ENCODE measurements at regions not wholly inside any gene's neighbourhood (a gene's known extent, or its start where the extent isn't known, plus 50 kb on each side); places are given as distances from the start of the nearest gene placed in this dataset.
"Not testable (repeated sequence)": the region's sequence is repeated elsewhere in the genome, so short reads cannot be mapped to it uniquely, and the experiment has no call there.

GRCh38 chr5:120141076-120141475 lies 323.0 kb upstream of the PRR16 start:
- ATAC-seq (no peak), DNase-seq (ENCODE audit: low spot score in 2 of 2) (no peak)
- Mint-ChIP-seq H3K36me3 (no peaks in the 10 kb centered on the region), H3K4me3 (no peak overlapping the region), H3K9me3 (peaks cover 6% of the 10 kb centered on the region), H3K4me1 (no peaks in the 10 kb centered on the region), H3K27ac (no peak overlapping the region)

DNA sequence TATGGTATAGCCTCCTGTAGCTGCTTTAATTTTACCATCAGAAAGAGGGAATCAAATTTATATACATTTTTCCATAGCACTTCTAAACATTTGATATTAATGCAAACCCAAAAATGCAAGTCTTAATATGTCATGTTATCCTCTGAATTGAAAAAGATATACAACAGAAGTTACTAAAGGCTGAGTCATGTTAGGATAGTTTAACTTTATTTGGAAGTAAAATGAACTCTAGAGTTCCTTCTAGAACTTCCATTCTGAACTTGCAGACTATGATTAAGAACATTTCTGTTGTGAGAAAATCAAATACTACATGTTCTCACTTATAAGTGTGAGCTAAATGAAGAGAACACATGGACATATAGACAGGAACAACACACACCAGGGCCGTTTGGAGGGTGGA lies 317.3 kb upstream of the PRR16 start:
- DNase-seq (ENCODE audit: low spot score in 2 of 2) (no peak), ATAC-seq (no peak)
- H3K4me1 Mint-ChIP-seq = no peaks in the 10 kb centered on the region
- H3K9me3 Mint-ChIP-seq = peaks cover 2% of the 10 kb centered on the region
- H3K4me3 Mint-ChIP-seq = no peak overlapping the region
- H3K27ac Mint-ChIP-seq = no peak overlapping the region
- no peaks in the 10 kb centered on the region for H3K36me3 Mint-ChIP-seq

DNA sequence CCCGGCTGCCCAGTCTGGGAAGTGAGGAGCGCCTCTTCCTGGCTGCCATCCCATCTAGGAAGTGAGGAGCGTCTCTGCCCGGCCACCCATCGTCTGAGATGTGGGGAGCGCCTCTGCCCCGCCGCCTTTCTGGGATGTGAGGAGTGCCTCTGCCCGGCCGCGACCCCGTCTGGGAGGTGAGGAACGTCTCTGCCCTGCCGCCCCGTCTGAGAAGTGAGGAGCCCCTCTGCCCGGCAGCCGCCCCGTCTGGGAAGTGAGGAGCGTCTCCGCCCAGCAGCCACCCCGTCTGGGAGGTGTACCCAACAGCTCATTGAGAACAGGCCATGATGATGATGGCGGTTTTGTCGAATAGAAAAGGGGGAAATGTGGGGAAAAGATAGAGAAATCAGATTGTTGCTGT lies 316.2 kb upstream of the PRR16 start:
- H3K9me3 Mint-ChIP-seq; H3K27ac Mint-ChIP-seq; H3K4me3 Mint-ChIP-seq; DNase-seq (ENCODE audit: low spot score in 2 of 2); H3K36me3 Mint-ChIP-seq; H3K4me1 Mint-ChIP-seq; ATAC-seq: not testable (repeated sequence)

DNA sequence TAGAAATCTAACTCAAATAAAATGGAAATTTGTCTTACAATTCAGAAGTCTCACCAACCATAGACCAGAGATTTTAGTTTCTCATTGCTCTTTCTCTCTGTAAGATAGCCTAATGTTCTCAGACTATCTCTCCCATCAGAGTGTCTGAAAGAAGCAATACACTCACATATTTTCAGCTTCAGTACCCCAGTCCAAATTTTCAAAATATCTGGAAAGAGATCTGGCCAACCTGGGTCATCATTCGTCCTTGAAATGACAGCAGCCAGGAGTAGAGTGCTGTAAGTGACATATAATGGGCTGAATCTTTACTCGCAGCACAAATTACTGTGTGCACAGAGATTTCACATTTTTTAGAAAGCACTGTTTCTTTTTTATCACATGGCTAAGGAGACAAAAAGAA lies 313.3 kb upstream of the PRR16 start:
- Mint-ChIP-seq H3K9me3 (peaks cover 4% of the 10 kb centered on the region), H3K27ac (no peak overlapping the region)

DNA sequence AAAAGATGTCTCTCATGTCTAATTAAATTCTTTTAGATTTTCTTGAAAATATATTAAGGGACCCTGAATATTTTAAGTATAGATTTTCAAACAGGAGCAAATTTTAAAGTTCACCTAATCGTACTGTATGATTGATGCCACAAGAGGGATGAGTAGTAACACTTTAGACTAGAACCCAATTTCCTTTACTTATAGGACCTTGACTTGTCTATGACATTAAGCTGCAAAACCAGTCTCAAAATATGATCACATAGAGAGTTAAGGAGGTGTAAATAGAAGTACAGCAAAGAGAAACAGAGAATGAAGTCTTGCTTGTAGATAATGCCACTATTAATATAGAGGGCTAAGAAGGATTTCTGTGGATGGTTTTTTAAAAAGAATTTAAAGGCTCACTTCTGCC lies 312.9 kb upstream of the PRR16 start:
- no peaks in the 10 kb centered on the region for H3K36me3 Mint-ChIP-seq
- no peak for ATAC-seq
- no peak overlapping the region for H3K27ac Mint-ChIP-seq
- peaks cover 4% of the 10 kb centered on the region for H3K9me3 Mint-ChIP-seq
- H3K4me1 Mint-ChIP-seq = no peaks in the 10 kb centered on the region
- DNase-seq (ENCODE audit: low spot score in 2 of 2) = no peak
- no peak overlapping the region for H3K4me3 Mint-ChIP-seq

More for the DNA sequence above, 313.3 kb upstream of the PRR16 start:
- Mint-ChIP-seq H3K4me1 (no peaks in the 10 kb centered on the region), H3K36me3 (no peaks in the 10 kb centered on the region), H3K4me3 (no peak overlapping the region)
- no peak for DNase-seq (ENCODE audit: low spot score in 2 of 2)
- no peak for ATAC-seq

- DNase-seq (ENCODE audit: low spot score in 2 of 2) = no peak
- no peak overlapping the region for H3K27ac Mint-ChIP-seq
- no peak overlapping the region for H3K4me3 Mint-ChIP-seq
- peaks cover 4% of the 10 kb centered on the region for H3K9me3 Mint-ChIP-seq
- H3K36me3 Mint-ChIP-seq = no peaks in the 10 kb centered on the region
- ATAC-seq = no peak
- H3K4me1 Mint-ChIP-seq = no peaks in the 10 kb centered on the region
Measured at GRCh38 chr5:120151825-120152224, 312.3 kb upstream of the PRR16 start.

GRCh38 chr5:120152472-120152871 lies 311.6 kb upstream of the PRR16 start:
- peaks cover 4% of the 10 kb centered on the region for H3K9me3 Mint-ChIP-seq
- DNase-seq (ENCODE audit: low spot score in 2 of 2) = no peak
- no peak for ATAC-seq
- H3K27ac Mint-ChIP-seq = no peak overlapping the region
- no peak overlapping the region for H3K4me3 Mint-ChIP-seq
- H3K4me1 Mint-ChIP-seq = no peaks in the 10 kb centered on the region
- no peaks in the 10 kb centered on the region for H3K36me3 Mint-ChIP-seq

DNA sequence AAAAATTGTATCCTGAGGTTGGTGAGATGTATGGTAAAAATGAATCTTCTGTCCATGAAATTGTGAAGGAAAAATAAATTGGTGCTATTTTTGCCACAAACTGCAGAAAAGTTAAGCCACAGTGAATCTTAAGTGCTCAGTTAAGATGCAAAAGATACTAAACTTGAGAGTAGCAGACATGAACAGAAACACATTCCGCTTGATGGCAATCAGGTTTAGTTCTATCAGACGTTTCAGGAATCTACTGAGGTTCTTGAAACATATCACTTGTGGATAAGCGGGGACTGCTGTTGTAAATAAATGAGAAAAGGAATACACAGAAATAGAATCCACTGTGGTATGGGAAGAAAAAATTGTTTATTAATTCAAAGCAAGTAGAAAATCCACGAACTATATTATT lies 311.2 kb upstream of the PRR16 start:
- Mint-ChIP-seq H3K9me3 (peaks cover 4% of the 10 kb centered on the region), H3K27ac (no peak overlapping the region), H3K36me3 (no peaks in the 10 kb centered on the region), H3K4me3 (no peak overlapping the region), H3K4me1 (no peaks in the 10 kb centered on the region)
- no peak for ATAC-seq
- DNase-seq (ENCODE audit: low spot score in 2 of 2) = no peak

GRCh38 chr5:120153551-120153950 lies 310.5 kb upstream of the PRR16 start:
- Mint-ChIP-seq H3K9me3 (peaks cover 4% of the 10 kb centered on the region), H3K4me1 (no peaks in the 10 kb centered on the region), H3K36me3 (no peaks in the 10 kb centered on the region), H3K4me3 (no peak overlapping the region), H3K27ac (no peak overlapping the region)
- ATAC-seq (no peak), DNase-seq (ENCODE audit: low spot score in 2 of 2) (no peak)

DNA sequence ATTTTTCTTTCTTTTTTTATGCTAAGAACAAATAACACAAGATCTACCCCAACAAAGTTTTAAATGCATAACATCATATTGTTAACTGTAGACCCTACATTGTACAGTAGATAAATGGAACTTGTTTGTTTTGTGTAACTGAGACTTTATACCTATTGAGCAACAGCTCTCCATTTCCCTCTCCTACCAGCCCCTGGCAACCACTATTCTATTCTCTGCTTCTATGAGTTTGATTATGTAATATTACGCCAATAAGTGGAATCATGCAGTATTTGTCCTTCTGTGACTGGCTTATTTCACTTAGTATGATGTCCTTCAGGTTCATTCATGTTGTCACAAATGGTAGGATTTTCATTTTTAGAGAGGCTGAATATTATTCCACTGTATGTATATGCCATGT lies 308.2 kb upstream of the PRR16 start:
- Mint-ChIP-seq H3K4me3 (no peak overlapping the region), H3K27ac (no peak overlapping the region), H3K9me3 (peaks cover 4% of the 10 kb centered on the region), H3K4me1 (no peaks in the 10 kb centered on the region), H3K36me3 (no peaks in the 10 kb centered on the region)
- no peak for ATAC-seq
- no peak for DNase-seq (ENCODE audit: low spot score in 2 of 2)

DNA sequence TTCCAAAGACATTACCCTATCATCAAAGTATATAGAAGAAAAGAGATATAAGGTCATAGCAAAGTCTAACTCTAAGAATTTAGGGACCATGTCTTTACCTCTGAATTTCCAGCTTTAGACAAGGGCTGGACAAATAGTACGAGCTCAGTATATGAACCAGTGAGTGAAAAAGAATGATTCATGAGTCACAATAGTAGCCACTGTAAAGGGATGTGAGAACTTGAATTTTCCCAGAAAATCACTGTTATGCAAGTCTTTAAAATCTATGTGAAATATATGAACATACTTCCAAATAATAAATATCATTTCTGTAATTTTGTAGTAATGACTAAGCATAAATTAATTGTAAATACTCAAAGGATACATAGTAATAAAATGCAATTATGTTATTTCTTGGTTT lies 305.9 kb upstream of the PRR16 start:
- no peak overlapping the region for H3K27ac Mint-ChIP-seq
- DNase-seq (ENCODE audit: low spot score in 2 of 2) (no peak), ATAC-seq (no peak)
- no peak overlapping the region for H3K4me3 Mint-ChIP-seq
- no peaks in the 10 kb centered on the region for H3K4me1 Mint-ChIP-seq
- H3K36me3 Mint-ChIP-seq = no peaks in the 10 kb centered on the region
- no peaks in the 10 kb centered on the region for H3K9me3 Mint-ChIP-seq

DNA sequence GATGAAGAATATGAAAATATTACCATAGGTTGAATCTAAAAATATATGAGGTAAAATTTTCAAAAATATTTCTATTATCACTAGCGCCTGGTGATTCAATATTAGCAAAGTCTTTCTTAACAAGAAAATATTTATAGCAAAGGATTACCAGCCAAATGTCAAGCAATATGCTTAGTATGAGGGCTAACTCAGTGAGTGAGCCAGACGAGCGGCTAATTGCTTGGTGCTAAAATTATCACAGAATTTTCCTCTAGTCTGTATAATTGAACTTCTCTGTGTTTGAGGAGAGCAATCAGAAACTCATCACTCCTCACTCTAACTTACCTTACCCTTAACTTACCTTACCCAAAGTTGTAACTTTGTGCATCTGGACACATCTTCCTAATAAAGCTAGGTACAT lies 304.9 kb upstream of the PRR16 start:
- no peak for ATAC-seq
- no peaks in the 10 kb centered on the region for H3K4me1 Mint-ChIP-seq
- H3K27ac Mint-ChIP-seq = no peak overlapping the region
- DNase-seq (ENCODE audit: low spot score in 2 of 2) = no peak
- no peak overlapping the region for H3K4me3 Mint-ChIP-seq
- no peaks in the 10 kb centered on the region for H3K36me3 Mint-ChIP-seq
- no peaks in the 10 kb centered on the region for H3K9me3 Mint-ChIP-seq

DNA sequence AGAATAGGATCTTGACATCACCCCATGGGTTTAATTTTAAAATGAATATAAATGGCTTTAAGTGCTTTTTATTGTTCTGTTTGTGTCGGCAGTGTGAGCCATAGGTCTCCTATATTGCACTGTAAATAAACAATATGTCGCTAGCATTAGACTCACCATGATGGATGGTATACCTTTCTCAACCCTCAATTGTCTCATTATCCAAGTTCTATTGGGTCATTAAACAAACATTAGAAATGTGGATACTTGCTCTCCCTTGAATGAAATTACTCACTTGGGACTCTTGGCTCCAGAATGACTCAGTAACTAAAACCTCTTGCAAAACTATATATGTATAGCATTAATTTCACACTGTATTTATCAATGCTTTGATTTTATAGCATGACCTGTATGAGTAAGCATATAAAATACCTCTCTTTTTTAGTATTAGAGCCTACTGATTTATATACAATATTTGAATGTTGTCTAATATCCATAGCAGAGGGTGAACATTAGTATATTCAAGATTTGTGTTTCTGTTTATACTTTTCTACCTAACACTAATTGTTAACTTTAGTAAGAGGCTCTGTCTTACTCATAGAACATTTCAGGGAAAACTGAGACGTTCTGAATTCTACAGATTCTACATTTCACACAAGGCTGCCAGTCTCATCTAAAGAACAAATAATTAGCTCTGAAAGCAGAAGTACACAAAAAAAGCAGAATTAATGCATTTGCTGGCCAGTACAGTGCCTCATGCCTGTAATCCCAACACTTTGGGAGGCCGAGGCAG lies 303.8 kb upstream of the PRR16 start:
- H3K36me3 Mint-ChIP-seq = no peaks in the 10 kb centered on the region
- H3K27ac Mint-ChIP-seq = no peak overlapping the region

GRCh38 chr5:120162321-120162720 lies 301.8 kb upstream of the PRR16 start:
- H3K27ac Mint-ChIP-seq = no peak overlapping the region
- DNase-seq (ENCODE audit: low spot score in 2 of 2) (no peak), ATAC-seq (no peak)

More for the DNA sequence above, 303.8 kb upstream of the PRR16 start:
- Mint-ChIP-seq H3K4me3 (no peak overlapping the region), H3K9me3 (no peaks in the 10 kb centered on the region), H3K4me1 (no peaks in the 10 kb centered on the region)
- DNase-seq (ENCODE audit: low spot score in 2 of 2) (no peak), ATAC-seq (no peak)

DNA sequence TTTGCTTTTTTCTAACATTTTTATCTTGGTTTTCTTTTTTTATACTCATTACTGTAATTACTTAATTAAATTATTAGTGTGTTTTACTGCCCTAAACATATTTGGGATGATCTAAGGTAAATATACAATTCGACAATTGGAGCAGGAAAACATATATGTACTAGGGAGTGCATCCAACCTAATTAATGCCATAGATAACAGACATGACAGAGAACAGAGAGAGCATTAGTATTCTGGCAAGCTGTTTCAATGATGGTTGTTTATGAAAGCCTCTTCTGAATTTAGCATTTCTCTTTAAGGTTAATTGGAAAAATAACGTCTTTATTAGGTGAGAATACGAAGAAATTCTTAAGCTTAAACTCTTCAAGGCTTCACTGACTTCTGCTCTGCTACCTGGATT lies 300.1 kb upstream of the PRR16 start:
- Mint-ChIP-seq H3K36me3 (no peaks in the 10 kb centered on the region), H3K9me3 (peaks cover 7% of the 10 kb centered on the region), H3K27ac (no peak overlapping the region), H3K4me3 (no peak overlapping the region), H3K4me1 (no peaks in the 10 kb centered on the region)
- DNase-seq (ENCODE audit: low spot score in 2 of 2) = no peak
- ATAC-seq = no peak

More at GRCh38 chr5:120162321-120162720, 301.8 kb upstream of the PRR16 start:
- no peak overlapping the region for H3K4me3 Mint-ChIP-seq
- peaks cover 7% of the 10 kb centered on the region for H3K9me3 Mint-ChIP-seq
- no peaks in the 10 kb centered on the region for H3K4me1 Mint-ChIP-seq
- no peaks in the 10 kb centered on the region for H3K36me3 Mint-ChIP-seq

- no peaks in the 10 kb centered on the region for H3K36me3 Mint-ChIP-seq
- no peak overlapping the region for H3K4me3 Mint-ChIP-seq
Measured at GRCh38 chr5:120164986-120165385, 299.1 kb upstream of the PRR16 start.

GRCh38 chr5:120173125-120173524 lies 291.0 kb upstream of the PRR16 start:
- Mint-ChIP-seq H3K27ac (no peak overlapping the region), H3K4me3 (no peak overlapping the region), H3K9me3 (peaks cover 11% of the 10 kb centered on the region), H3K4me1 (no peaks in the 10 kb centered on the region), H3K36me3 (no peaks in the 10 kb centered on the region)
- ATAC-seq (no peak), DNase-seq (ENCODE audit: low spot score in 2 of 2) (no peak)

More at GRCh38 chr5:120164986-120165385, 299.1 kb upstream of the PRR16 start:
- ATAC-seq (no peak), DNase-seq (ENCODE audit: low spot score in 2 of 2) (no peak)
- Mint-ChIP-seq H3K4me1 (no peaks in the 10 kb centered on the region), H3K27ac (no peak overlapping the region), H3K9me3 (peaks cover 7% of the 10 kb centered on the region)
